ENCODE measurements at regions not wholly inside any gene's neighbourhood (a gene's known extent, or its start where the extent isn't known, plus 50 kb on each side); places are given as distances from the start of the nearest gene placed in this dataset.

GRCh38 chr7:86923527-86923926 is 135.9 kb downstream of the ELAPOR2 start:
- no peaks in the 10 kb centered on the region for H3K36me3 ChIP-seq (ENCODE audit: control insufficient read depth, insufficient read depth, low read length)
- no peaks in the 10 kb centered on the region for H3K4me1 ChIP-seq (ENCODE audit: control insufficient read depth, insufficient read depth, low read length)
- TF ChIP-seq, protein P1, sequence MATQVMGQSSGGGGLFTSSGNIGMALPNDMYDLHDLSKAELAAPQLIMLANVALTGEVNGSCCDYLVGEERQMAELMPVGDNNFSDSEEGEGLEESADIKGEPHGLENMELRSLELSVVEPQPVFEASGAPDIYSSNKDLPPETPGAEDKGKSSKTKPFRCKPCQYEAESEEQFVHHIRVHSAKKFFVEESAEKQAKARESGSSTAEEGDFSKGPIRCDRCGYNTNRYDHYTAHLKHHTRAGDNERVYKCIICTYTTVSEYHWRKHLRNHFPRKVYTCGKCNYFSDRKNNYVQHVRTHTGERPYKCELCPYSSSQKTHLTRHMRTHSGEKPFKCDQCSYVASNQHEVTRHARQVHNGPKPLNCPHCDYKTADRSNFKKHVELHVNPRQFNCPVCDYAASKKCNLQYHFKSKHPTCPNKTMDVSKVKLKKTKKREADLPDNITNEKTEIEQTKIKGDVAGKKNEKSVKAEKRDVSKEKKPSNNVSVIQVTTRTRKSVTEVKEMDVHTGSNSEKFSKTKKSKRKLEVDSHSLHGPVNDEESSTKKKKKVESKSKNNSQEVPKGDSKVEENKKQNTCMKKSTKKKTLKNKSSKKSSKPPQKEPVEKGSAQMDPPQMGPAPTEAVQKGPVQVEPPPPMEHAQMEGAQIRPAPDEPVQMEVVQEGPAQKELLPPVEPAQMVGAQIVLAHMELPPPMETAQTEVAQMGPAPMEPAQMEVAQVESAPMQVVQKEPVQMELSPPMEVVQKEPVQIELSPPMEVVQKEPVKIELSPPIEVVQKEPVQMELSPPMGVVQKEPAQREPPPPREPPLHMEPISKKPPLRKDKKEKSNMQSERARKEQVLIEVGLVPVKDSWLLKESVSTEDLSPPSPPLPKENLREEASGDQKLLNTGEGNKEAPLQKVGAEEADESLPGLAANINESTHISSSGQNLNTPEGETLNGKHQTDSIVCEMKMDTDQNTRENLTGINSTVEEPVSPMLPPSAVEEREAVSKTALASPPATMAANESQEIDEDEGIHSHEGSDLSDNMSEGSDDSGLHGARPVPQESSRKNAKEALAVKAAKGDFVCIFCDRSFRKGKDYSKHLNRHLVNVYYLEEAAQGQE (IDR thresholded peaks at IDR 0.05; ENCODE audit: insufficient read depth in 1 of 2, low read depth in 2 of 2, low read length in 1 of 2): no peak
- TF ChIP-seq TCF7L2 (IDR thresholded peaks at IDR 0.05; ENCODE audit: low read depth, low read length) (no peak), SIN3A (IDR thresholded peaks at IDR 0.05; ENCODE audit: borderline replicate concordance, insufficient read depth, low read depth, low read length) (no peak), POLR2AphosphoS5 (IDR thresholded peaks at IDR 0.05; ENCODE audit: low read depth, low read length) (no peak), CTCF (IDR thresholded peaks at IDR 0.05) (no peak)
- no TSS peak for BruUV-seq (replicated peaks)
- POLR2A ChIA-PET: no interaction called here
- H3K4me3 ChIP-seq (ENCODE audit: low read depth in 2 of 2, low read length in 2 of 2): no peak overlapping the region
- ATAC-seq: no peak
- no peak for DNase-seq (ENCODE audit: low read depth, low spot score)
- CTCF ChIA-PET: no interaction called here
- H3K27me3 ChIP-seq (ENCODE audit: control insufficient read depth, insufficient read depth, low read length): peaks cover 3% of the 10 kb centered on the region; the same call in 1 of the 2 replicates
- no peak overlapping the region for H3K27ac ChIP-seq (ENCODE audit: low read length)
- in situ Hi-C loops (cut with HindIII; ENCODE audit: low pct_unique_long_range_greater_than_20kb, low sequenced_read_pairs): no loop called here
- intact Hi-C loops (cut with micrococcal nuclease; ENCODE audit: unreplicated experiment): no loop called here
- no peaks in the 10 kb centered on the region for H3K9me3 ChIP-seq (ENCODE audit: control insufficient read depth, insufficient read depth, low read depth, low read length)

DNA sequence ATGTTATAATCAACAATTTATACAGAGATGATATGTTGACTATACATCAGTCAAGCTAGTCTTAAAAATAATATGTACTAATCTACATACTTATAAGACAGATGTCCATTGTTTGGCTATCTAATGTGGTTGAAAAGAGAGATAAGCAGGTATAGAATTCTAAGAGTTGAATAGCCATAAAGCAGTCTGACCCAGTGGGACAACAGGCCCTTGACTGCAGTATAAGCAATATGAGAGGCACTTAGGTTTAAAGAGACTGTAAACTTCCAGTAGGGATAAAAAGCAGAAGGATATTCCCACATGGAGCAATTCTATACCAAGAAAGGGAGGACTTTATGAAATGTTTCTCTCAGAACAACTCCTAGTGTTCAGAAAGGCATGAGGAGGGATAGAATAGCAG is 139.3 kb downstream of the ELAPOR2 start:
- Histone ChIP-seq H3K36me3 (ENCODE audit: control insufficient read depth, insufficient read depth, low read length) (no peaks in the 10 kb centered on the region), H3K27ac (ENCODE audit: low read length) (no peak overlapping the region), H3K27me3 (ENCODE audit: control insufficient read depth, insufficient read depth, low read length) (peaks cover 3% of the 10 kb centered on the region; the same call in 1 of the 2 replicates), H3K4me3 (ENCODE audit: low read depth in 2 of 2, low read length in 2 of 2) (no peak overlapping the region), H3K4me1 (ENCODE audit: control insufficient read depth, insufficient read depth, low read length) (no peaks in the 10 kb centered on the region), H3K9me3 (ENCODE audit: control insufficient read depth, insufficient read depth, low read depth, low read length) (no peaks in the 10 kb centered on the region)
- ChIA-PET POLR2A (no interaction called here), CTCF (no interaction called here)
- intact Hi-C loops (cut with micrococcal nuclease; ENCODE audit: unreplicated experiment) (no loop called here), in situ Hi-C loops (cut with HindIII; ENCODE audit: low pct_unique_long_range_greater_than_20kb, low sequenced_read_pairs) (no loop called here)
- no TSS peak for BruUV-seq (replicated peaks)
- DNase-seq (ENCODE audit: low read depth, low spot score): no peak
- ATAC-seq: no peak
- TF ChIP-seq TCF7L2 (IDR thresholded peaks at IDR 0.05; ENCODE audit: low read depth, low read length) (no peak), POLR2AphosphoS5 (IDR thresholded peaks at IDR 0.05; ENCODE audit: low read depth, low read length) (no peak), SIN3A (IDR thresholded peaks at IDR 0.05; ENCODE audit: borderline replicate concordance, insufficient read depth, low read depth, low read length) (no peak), CTCF (IDR thresholded peaks at IDR 0.05) (no peak)
- TF ChIP-seq, protein P1 (IDR thresholded peaks at IDR 0.05; ENCODE audit: insufficient read depth in 1 of 2, low read depth in 2 of 2, low read length in 1 of 2): no peak

Measured in Panc1 (cell line).